Activated CD4-positive, alpha-beta memory T cell treated with anti-CD3 and anti-CD28 coated beads for 36 hours (primary cell): ENCODE measurements at regions not wholly inside any gene's neighbourhood (a gene's known extent, or its start where the extent isn't known, plus 50 kb on each side); places are given as distances from the start of the nearest gene placed in this dataset.
"Not testable (repeated sequence)": the region's sequence is repeated elsewhere in the genome, so short reads cannot be mapped to it uniquely, and the experiment has no call there.

ENCODE experiments used
- CTCF ChIA-PET: fragments of 350-600 bp; sonication (Branson Sonifier 250); formaldehyde crosslinking; loops from one replicate; lab custom pipeline; 2021; ENCODE audit warnings: antibody characterized with exemption, inconsistent platforms; lab: Charles Lee
- POLR2A ChIA-PET: fragments of 350-600 bp; sonication (Branson Sonifier 250); formaldehyde crosslinking; loops from one replicate; lab custom pipeline; 2021; ENCODE audit warnings: antibody characterized with exemption; lab: Charles Lee
- DNase-seq: peaks from one replicate; pipeline ENCODE4 v3.0.0-alpha.2; 2020
- H3K27ac Mint-ChIP-seq: one replicate; pipeline ENCODE4 v1.8.0; 2021; ENCODE audit warnings: mixed read lengths
- H3K27me3 Mint-ChIP-seq: one replicate; pipeline ENCODE4 v1.8.0; 2021; ENCODE audit warnings: mixed read lengths
- H3K36me3 Mint-ChIP-seq: one replicate; pipeline ENCODE4 v1.8.0; 2021; ENCODE audit warnings: mixed read lengths
- H3K4me1 Mint-ChIP-seq: one replicate; pipeline ENCODE4 v1.8.0; 2021; ENCODE audit warnings: low read depth, mixed read lengths
- H3K4me3 Mint-ChIP-seq: one replicate; pipeline ENCODE4 v1.8.0; 2021; ENCODE audit warnings: mild to moderate bottlenecking, mixed read lengths
- H3K9me3 Mint-ChIP-seq: one replicate; pipeline ENCODE4 v1.8.0; 2021; ENCODE audit warnings: mixed read lengths
- intact Hi-C: fragments of 100-400 bp; cut with micrococcal nuclease; formaldehyde crosslinking; loops from one replicate; pipeline ENCODE4 v1.15.1; 2023

GRCh38 chr16:14384745-14385144, 245.3 kb downstream of the PARN start:
- POLR2A ChIA-PET, result no interaction called here
- Mint-ChIP-seq H3K36me3 (no peaks in the 10 kb centered on the region), H3K27ac (no peak overlapping the region), H3K4me1 (no peaks in the 10 kb centered on the region), H3K9me3 (no peaks in the 10 kb centered on the region), H3K27me3 (no peaks in the 10 kb centered on the region), H3K4me3 (no peak overlapping the region)
- intact Hi-C loops, result no loop called here
- DNase-seq, result no peak
- CTCF ChIA-PET, result no interaction called here

GRCh38 chr16:14383844-14384243, 246.2 kb downstream of the PARN start:
- H3K27ac Mint-ChIP-seq, CTCF ChIA-PET, H3K4me1 Mint-ChIP-seq, DNase-seq, POLR2A ChIA-PET, intact Hi-C loops, H3K36me3 Mint-ChIP-seq, H3K9me3 Mint-ChIP-seq, H3K27me3 Mint-ChIP-seq, H3K4me3 Mint-ChIP-seq: not testable (repeated sequence)

- no peaks in the 10 kb centered on the region for H3K27me3 Mint-ChIP-seq
- intact Hi-C loops, result no loop called here
- no peak overlapping the region for H3K27ac Mint-ChIP-seq
- H3K4me1 Mint-ChIP-seq, result no peaks in the 10 kb centered on the region
- POLR2A ChIA-PET, result no interaction called here
- DNase-seq, result no peak
- H3K4me3 Mint-ChIP-seq, result no peak overlapping the region
- CTCF ChIA-PET, result no interaction called here
- H3K9me3 Mint-ChIP-seq, result no peaks in the 10 kb centered on the region
- no peaks in the 10 kb centered on the region for H3K36me3 Mint-ChIP-seq
Measured at GRCh38 chr16:14378689-14379467, 251.2 kb downstream of the PARN start.

- Mint-ChIP-seq H3K4me1 (no peaks in the 10 kb centered on the region), H3K9me3 (no peaks in the 10 kb centered on the region), H3K4me3 (no peak overlapping the region), H3K27ac (no peak overlapping the region), H3K27me3 (no peaks in the 10 kb centered on the region), H3K36me3 (no peaks in the 10 kb centered on the region)
- intact Hi-C loops, result no loop called here
- CTCF ChIA-PET, result no interaction called here
- POLR2A ChIA-PET, result no interaction called here
- no peak for DNase-seq
Measured at GRCh38 chr16:14378131-14378551, 251.9 kb downstream of the PARN start.

- no peak for DNase-seq
- Mint-ChIP-seq H3K36me3 (no peaks in the 10 kb centered on the region), H3K4me1 (no peaks in the 10 kb centered on the region), H3K27ac (no peak overlapping the region), H3K4me3 (no peak overlapping the region), H3K27me3 (no peaks in the 10 kb centered on the region), H3K9me3 (no peaks in the 10 kb centered on the region)
- CTCF ChIA-PET, result no interaction called here
- intact Hi-C loops, result no loop called here
- POLR2A ChIA-PET, result no interaction called here
Measured at GRCh38 chr16:14377326-14377725, 252.7 kb downstream of the PARN start.

GRCh38 chr16:14375132-14375491, 254.9 kb downstream of the PARN start:
- no peaks in the 10 kb centered on the region for H3K4me1 Mint-ChIP-seq
- H3K36me3 Mint-ChIP-seq, result no peaks in the 10 kb centered on the region
- no peaks in the 10 kb centered on the region for H3K27me3 Mint-ChIP-seq
- DNase-seq, result no peak
- ChIA-PET CTCF (no interaction called here), POLR2A (no interaction called here)
- H3K4me3 Mint-ChIP-seq, result no peak overlapping the region
- H3K9me3 Mint-ChIP-seq, result no peaks in the 10 kb centered on the region
- intact Hi-C loops, result no loop called here
- H3K27ac Mint-ChIP-seq, result no peak overlapping the region

GRCh38 chr16:14374451-14375131, 255.5 kb downstream of the PARN start:
- ChIA-PET CTCF (no interaction called here), POLR2A (no interaction called here)
- Mint-ChIP-seq H3K4me3 (no peak overlapping the region), H3K9me3 (no peaks in the 10 kb centered on the region), H3K27me3 (no peaks in the 10 kb centered on the region), H3K27ac (no peak overlapping the region), H3K36me3 (no peaks in the 10 kb centered on the region), H3K4me1 (no peaks in the 10 kb centered on the region)
- intact Hi-C loops, result no loop called here
- DNase-seq, result no peak

- Mint-ChIP-seq H3K4me3 (no peak overlapping the region), H3K4me1 (no peaks in the 10 kb centered on the region), H3K36me3 (no peaks in the 10 kb centered on the region), H3K9me3 (no peaks in the 10 kb centered on the region), H3K27ac (no peak overlapping the region), H3K27me3 (no peaks in the 10 kb centered on the region)
- intact Hi-C loops, result no loop called here
- CTCF ChIA-PET, result no interaction called here
- POLR2A ChIA-PET, result no interaction called here
- no peak for DNase-seq
Measured at GRCh38 chr16:14373896-14374295, 256.2 kb downstream of the PARN start.

- intact Hi-C loops, result no loop called here
- ChIA-PET CTCF (no interaction called here), POLR2A (no interaction called here)
- Mint-ChIP-seq H3K27me3 (no peaks in the 10 kb centered on the region), H3K27ac (no peak overlapping the region), H3K4me3 (no peak overlapping the region), H3K36me3 (no peaks in the 10 kb centered on the region), H3K9me3 (no peaks in the 10 kb centered on the region), H3K4me1 (no peaks in the 10 kb centered on the region)
- no peak for DNase-seq
Measured at GRCh38 chr16:14373406-14373805, 256.7 kb downstream of the PARN start.

GRCh38 chr16:14372471-14372870, 257.6 kb downstream of the PARN start:
- intact Hi-C loops, result no loop called here
- Mint-ChIP-seq H3K36me3 (no peaks in the 10 kb centered on the region), H3K27ac (no peak overlapping the region), H3K27me3 (no peaks in the 10 kb centered on the region), H3K9me3 (no peaks in the 10 kb centered on the region), H3K4me3 (no peak overlapping the region), H3K4me1 (no peaks in the 10 kb centered on the region)
- DNase-seq, result no peak
- ChIA-PET CTCF (no interaction called here), POLR2A (no interaction called here)

- Mint-ChIP-seq H3K4me1 (no peaks in the 10 kb centered on the region), H3K27me3 (no peaks in the 10 kb centered on the region), H3K27ac (no peak overlapping the region), H3K9me3 (no peaks in the 10 kb centered on the region), H3K36me3 (no peaks in the 10 kb centered on the region), H3K4me3 (no peak overlapping the region)
- ChIA-PET POLR2A (no interaction called here), CTCF (no interaction called here)
- no peak for DNase-seq
- intact Hi-C loops, result no loop called here
Measured at GRCh38 chr16:14371778-14372431, 258.2 kb downstream of the PARN start.

GRCh38 chr16:14370736-14371234, 259.3 kb downstream of the PARN start:
- ChIA-PET CTCF (interaction anchor here (0.9 to 1.6 kb wide), 3 partner anchors 18 to 451 kb away, joined by 3 read pairs; partner anchors contain the start of gene ERCC4), POLR2A (no interaction called here)
- Mint-ChIP-seq H3K4me3 (no peak overlapping the region), H3K9me3 (no peaks in the 10 kb centered on the region), H3K27me3 (no peaks in the 10 kb centered on the region), H3K27ac (no peak overlapping the region), H3K36me3 (no peaks in the 10 kb centered on the region), H3K4me1 (no peaks in the 10 kb centered on the region)
- intact Hi-C loops, result no loop called here
- DNase-seq, result no peak
